ENCODE measurements at regions not wholly inside any gene's neighbourhood (a gene's known extent, or its start where the extent isn't known, plus 50 kb on each side); places are given as distances from the start of the nearest gene placed in this dataset.

DNA sequence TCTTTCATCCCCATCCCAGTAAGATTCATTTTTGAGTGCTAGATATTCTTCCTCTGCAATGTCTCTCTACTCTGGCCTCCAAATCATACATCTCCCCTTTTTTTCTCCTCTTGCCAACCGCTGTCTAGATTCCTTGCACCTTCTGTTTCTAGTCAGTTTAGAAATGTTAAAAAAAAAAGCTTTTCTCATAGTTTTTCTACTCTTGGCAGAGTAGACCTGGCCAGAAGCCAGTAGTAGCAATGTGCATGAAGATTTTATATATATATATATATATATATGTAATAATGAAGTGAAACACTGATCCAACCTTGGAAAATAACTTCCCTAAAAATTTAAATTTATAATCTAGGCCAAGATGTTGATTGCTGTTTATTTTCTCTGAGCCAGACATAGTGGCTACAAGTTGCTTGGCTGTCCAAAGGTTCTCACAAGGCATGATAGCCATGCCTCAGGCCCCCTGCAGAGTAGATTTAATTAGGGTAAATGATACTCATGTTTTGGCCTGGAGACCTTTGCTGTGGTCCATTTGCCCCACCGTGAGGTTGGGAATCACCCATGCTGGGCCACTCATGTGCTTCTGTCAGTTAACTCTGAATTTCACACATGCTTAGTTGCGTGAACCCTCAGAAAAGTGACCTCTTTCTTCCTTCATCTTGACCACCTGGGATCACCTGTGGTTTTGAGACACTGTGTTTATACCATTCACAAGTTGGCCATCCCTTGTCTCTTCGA is 103.4 kb upstream of the KCNE2 start:
- DNase-seq (ENCODE audit: low read depth), result no peak
- no peak overlapping the region for H3K4me3 ChIP-seq (ENCODE audit: low read depth, low read length)
- TF ChIP-seq MYC (IDR thresholded peaks at IDR 0.05; ENCODE audit: low read depth, low read length), result no peak
- no peak for TF ChIP-seq POLR2A (IDR thresholded peaks at IDR 0.05; ENCODE audit: extremely low read depth, insufficient read length)
- TF ChIP-seq, protein P1, sequence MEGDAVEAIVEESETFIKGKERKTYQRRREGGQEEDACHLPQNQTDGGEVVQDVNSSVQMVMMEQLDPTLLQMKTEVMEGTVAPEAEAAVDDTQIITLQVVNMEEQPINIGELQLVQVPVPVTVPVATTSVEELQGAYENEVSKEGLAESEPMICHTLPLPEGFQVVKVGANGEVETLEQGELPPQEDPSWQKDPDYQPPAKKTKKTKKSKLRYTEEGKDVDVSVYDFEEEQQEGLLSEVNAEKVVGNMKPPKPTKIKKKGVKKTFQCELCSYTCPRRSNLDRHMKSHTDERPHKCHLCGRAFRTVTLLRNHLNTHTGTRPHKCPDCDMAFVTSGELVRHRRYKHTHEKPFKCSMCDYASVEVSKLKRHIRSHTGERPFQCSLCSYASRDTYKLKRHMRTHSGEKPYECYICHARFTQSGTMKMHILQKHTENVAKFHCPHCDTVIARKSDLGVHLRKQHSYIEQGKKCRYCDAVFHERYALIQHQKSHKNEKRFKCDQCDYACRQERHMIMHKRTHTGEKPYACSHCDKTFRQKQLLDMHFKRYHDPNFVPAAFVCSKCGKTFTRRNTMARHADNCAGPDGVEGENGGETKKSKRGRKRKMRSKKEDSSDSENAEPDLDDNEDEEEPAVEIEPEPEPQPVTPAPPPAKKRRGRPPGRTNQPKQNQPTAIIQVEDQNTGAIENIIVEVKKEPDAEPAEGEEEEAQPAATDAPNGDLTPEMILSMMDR (IDR thresholded peaks at IDR 0.05; ENCODE audit: low read depth, low read length), result no peak
- TF ChIP-seq, protein P2, sequence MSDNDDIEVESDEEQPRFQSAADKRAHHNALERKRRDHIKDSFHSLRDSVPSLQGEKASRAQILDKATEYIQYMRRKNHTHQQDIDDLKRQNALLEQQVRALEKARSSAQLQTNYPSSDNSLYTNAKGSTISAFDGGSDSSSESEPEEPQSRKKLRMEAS (IDR thresholded peaks at IDR 0.05; ENCODE audit: low read depth, low read length), result no peak

DNA sequence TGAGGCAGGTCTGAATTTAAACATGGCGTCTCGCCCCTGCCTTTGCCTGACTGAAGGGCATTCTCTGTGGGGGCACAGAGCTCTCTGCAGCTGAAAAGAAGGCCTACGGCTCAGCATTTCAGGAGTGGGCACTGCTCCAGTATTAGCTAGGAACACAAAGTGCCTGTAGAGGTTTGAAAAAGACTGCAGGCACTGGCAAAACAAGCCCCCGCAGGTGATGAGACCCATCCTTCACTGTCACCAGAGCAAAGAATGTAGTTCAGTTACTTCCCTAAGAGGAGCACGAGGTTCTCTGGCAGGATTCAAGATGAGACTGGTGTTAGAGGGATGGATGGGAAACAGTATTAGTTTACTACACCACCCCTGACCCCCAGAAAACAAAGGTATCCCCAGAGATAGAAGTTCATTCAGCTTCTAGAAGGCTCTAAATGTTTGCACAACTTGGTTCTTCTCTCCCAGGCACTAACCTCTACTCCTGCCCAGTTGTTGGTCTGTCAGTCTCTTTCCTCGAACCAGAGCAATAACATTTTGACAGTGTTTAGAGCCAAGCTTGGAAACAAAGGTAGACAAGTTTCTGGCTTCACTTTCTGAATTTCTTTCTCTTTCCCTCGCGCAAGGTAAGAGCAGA is 101.9 kb upstream of the KCNE2 start:
- TF ChIP-seq POLR2A (IDR thresholded peaks at IDR 0.05; ENCODE audit: extremely low read depth, insufficient read length), result no peak
- TF ChIP-seq, protein P2 (IDR thresholded peaks at IDR 0.05; ENCODE audit: low read depth, low read length), result no peak
- TF ChIP-seq MYC (IDR thresholded peaks at IDR 0.05; ENCODE audit: low read depth, low read length), result no peak
- TF ChIP-seq, protein P1 (IDR thresholded peaks at IDR 0.05; ENCODE audit: low read depth, low read length), result no peak
- no peak overlapping the region for H3K4me3 ChIP-seq (ENCODE audit: low read depth, low read length)
- no peak for DNase-seq (ENCODE audit: low read depth)

DNA sequence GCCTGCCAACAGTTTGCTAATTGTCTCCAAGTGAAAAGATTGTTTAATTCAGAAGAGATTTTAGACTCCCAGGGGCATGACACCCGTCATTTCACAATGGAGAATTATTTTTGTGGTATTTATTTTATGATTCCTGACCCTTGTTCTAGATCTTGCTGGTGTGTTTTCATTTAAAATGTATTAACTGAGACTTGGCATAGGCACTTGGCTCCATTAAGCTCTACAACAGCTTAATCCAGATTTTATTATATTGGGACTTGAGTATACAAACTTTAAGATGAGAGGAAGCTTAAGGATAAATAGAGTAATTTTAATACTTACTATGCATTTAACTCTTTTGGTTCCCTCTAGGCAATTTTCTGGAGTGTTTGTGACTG is 101.3 kb upstream of the KCNE2 start:
- no peak for TF ChIP-seq POLR2A (IDR thresholded peaks at IDR 0.05; ENCODE audit: extremely low read depth, insufficient read length)
- TF ChIP-seq, protein P2 (IDR thresholded peaks at IDR 0.05; ENCODE audit: low read depth, low read length), result no peak
- TF ChIP-seq, protein P1 (IDR thresholded peaks at IDR 0.05; ENCODE audit: low read depth, low read length), result no peak
- TF ChIP-seq MYC (IDR thresholded peaks at IDR 0.05; ENCODE audit: low read depth, low read length), result no peak
- H3K4me3 ChIP-seq (ENCODE audit: low read depth, low read length), result no peak overlapping the region
- DNase-seq (ENCODE audit: low read depth), result no peak

DNA sequence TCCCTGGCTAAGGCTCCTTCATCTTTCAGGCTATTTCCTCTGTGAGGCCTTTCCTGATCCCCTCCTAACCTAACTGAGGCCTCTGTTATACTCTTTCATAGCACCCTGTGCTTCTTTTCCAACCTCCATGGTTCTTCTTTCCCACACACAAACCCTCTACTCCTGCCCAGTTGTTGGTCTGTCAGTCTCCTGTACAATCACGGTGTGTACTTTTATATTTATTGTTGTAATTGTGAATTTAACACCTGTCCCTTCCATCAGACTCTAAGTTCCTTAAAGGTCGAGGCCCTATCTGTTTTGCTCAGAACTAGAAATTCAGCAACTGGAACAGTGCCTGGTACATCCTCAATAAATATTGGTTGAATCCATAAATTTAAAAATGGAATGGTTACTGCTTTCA is 100.2 kb upstream of the KCNE2 start:
- DNase-seq (ENCODE audit: low read depth), result no peak
- TF ChIP-seq POLR2A (IDR thresholded peaks at IDR 0.05; ENCODE audit: extremely low read depth, insufficient read length) (no peak), MYC (IDR thresholded peaks at IDR 0.05; ENCODE audit: low read depth, low read length) (no peak)
- TF ChIP-seq, protein P1 (IDR thresholded peaks at IDR 0.05; ENCODE audit: low read depth, low read length), result no peak
- TF ChIP-seq, protein P2 (IDR thresholded peaks at IDR 0.05; ENCODE audit: low read depth, low read length), result no peak

DNA sequence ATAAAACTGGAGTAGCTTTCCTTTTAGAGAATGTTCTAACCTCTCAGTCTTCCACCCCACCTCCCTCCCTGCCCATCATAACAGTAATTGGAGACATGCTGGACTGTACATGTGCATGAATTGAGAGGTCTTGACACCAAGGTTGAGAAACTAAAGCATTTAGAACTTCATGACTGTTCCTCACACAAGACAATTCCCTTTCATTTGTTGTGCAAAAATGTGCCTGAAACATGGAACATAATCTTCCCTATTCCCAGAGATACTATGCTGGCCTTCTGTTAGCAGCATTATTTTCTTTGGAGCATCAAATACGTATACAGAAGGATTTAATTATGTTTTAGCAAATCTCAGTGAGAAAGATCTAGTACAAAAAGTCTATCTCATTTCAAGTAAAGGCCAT is 97.5 kb upstream of the KCNE2 start:
- TF ChIP-seq, protein P2 (IDR thresholded peaks at IDR 0.05; ENCODE audit: low read depth, low read length), result no peak
- TF ChIP-seq MYC (IDR thresholded peaks at IDR 0.05; ENCODE audit: low read depth, low read length) (no peak), POLR2A (IDR thresholded peaks at IDR 0.05; ENCODE audit: extremely low read depth, insufficient read length) (no peak)
- TF ChIP-seq, protein P1 (IDR thresholded peaks at IDR 0.05; ENCODE audit: low read depth, low read length), result no peak
- H3K4me3 ChIP-seq (ENCODE audit: low read depth, low read length), result no peak overlapping the region
- DNase-seq (ENCODE audit: low read depth), result no peak

More for the DNA sequence above, 100.2 kb upstream of the KCNE2 start:
- no peak overlapping the region for H3K4me3 ChIP-seq (ENCODE audit: low read depth, low read length)

All from NB4 (cell line).